ENCODE measurements at regions not wholly inside any gene's neighbourhood (a gene's known extent, or its start where the extent isn't known, plus 50 kb on each side); places are given as distances from the start of the nearest gene placed in this dataset.
A peak's percentile ranks its signal among the peaks of the same experiment; 100 is the strongest.

DNA sequence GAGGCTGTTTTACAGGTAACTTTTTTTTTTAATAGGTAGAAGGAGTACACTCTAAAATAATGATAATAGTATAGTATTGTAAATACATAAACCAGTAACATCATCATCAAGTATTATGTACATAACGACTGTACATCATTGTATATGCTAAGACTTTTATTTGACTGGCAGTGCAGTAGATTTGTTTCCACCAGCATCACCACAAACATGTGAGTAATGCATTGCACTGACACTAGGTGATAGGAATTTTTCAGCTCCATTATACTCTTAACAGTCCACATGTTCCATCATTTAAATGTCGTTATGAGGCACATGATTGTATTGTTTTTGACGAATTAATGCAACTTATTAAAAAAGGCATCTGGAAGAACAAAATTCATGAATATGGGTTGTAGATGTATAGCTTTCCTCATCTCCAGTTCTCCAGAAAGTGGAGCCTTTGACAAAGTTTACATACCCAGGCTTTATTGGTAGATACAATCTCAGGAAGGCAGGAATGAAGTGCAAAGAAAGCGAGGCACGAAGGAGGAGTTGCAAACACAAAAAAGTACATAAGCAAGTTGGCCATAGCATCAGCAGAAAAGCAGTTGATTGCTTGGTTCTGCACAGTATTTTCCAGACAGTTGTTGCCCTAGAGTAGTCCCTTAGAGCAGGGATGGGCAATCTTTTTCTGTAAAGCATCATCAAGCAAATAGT lies 336.9 kb upstream of the NR3C2 start:
- ATAC-seq (no peak), DNase-seq (ENCODE audit: low spot score) (no peak)

DNA sequence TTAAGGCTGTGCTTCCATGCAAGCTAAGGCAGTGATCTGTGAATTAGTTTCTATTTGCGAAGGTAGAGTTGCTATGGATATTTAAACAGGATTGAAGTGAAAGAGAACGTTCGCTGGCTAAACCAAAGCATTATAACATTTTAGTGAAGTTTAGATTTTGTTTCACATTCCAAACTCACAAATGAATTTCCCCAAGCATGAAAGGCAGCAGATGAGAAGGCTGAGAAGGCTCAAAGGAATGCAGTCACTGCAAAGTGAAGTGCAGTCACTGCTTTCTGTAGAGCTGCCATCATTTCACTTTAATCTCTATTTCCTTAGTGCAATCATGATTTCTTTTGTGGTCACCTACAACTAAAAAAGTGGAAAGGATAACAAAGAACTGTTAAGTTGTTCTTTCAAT lies 334.7 kb upstream of the NR3C2 start:
- DNase-seq (ENCODE audit: low spot score) (no peak), ATAC-seq (no peak)

DNA sequence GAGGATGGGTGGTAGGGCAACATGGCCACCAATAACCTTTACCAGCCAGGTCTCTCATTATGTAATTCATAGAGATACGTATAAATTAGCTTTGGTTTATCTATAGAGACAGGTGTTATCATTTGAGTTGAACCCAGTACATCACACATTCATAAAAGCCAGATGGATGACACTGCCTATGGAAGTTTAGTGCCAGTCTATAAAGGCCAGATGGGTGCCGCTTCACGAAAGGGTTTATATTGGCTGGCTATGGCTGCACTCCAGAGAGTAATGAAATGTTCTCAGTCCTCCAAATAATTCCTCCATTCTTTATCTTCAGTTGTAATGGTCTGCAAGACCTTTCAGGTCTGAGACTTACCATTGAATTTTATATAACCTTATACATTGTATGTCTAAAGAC lies 331.9 kb upstream of the NR3C2 start:
- ATAC-seq (no peak), DNase-seq (ENCODE audit: low spot score) (no peak)

DNA sequence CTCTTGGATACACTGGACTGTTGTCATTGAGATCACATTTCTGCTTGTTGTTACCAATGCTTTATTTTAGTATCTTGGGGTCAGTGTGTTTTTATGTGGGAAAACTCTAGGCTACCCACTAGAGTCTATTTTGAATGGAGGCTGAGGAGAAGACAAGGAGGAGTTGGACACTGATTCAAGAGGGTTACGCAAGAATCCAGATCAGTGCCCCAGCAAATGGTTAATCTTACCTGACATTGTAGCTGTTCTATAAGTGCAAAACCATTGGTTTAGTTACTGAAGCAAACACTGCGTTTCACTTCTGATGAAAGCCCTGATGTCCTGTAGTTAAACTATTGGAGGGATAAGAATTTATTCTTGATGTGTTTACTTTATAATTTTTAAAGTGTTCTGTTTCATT lies 331.1 kb upstream of the NR3C2 start:
- DNase-seq (ENCODE audit: low spot score): no peak

DNA sequence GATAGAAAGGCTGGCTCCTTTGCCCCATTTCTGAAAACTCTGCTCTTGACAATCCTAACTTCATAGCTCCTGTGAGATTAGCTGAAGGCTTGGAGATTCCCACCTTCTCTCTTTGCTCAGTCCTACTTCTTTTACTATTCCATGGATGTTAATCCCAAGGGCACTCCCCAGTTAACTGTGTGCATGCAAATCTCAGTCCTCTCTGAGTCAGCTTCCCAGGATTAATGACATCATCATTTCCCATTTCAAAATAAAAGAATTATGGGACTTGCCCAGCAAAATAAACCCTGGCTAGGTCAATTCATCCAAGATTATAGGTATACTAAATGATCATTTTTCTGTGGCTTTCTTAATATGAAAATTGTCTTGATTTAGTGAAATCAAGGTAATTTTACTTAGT lies 328.6 kb upstream of the NR3C2 start:
- ATAC-seq: no peak
- DNase-seq (ENCODE audit: low spot score): no peak

More for the DNA sequence above, 331.1 kb upstream of the NR3C2 start:
- no peak for ATAC-seq

DNA sequence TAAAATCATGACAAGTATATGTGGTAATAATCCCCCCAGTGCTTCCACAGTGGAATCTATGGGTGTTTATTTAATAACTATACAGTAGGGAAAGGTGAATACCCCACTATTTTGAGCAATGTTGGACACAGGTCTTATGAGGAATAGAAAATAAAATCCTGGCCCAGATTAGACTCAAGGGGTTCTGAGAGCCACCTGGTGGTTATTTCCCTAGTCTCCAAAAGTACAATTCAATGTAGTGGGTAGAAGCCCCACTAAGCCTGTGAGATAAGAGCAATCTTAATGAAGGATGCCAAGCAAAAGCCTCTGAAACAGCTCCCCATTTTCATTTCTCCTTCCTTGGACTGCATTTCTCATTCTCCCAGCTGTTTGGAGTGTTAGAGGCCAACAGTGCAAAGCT lies 328.2 kb upstream of the NR3C2 start:
- DNase-seq (ENCODE audit: low spot score): no peak
- ATAC-seq: peak; percentile 55

DNA sequence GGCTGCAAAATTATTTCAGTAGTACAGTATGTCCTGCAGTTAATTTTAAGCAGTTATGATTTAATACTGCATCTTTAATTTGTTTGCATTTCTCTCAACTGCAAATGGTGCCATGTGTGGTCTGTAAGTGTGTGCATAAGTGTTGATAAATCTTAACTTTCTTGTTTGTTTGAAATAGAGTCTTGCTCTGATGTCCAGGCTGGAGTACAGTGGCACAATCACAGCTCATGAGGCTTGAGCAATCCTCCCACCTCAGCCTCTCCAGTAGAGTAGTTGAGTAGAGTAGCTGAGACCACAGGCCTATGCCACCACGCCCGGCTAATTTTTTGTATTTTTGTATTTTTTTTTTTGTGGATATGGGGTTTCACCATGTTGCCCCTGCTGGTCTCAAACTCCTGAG lies 322.5 kb upstream of the NR3C2 start:
- ATAC-seq: no peak
- no peak for DNase-seq (ENCODE audit: low spot score)

DNA sequence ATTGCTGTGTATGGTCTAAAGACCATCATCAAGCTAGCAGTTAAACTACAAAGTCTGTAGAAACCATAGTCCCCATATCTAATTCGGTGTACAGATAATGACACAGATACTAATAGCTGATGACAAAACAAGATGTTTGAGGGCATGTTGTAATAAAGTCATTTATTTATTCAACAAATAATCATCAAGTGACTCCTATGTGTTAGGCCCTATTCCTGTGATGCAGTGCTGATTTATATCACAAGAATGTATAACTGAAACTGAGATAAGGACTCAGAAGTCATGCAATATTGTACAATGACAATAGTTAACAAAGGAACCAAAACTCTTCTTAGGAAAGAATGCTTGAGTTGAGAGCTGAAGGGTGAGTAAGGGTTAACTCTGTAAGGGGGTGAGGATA lies 315.0 kb upstream of the NR3C2 start:
- no peak for DNase-seq (ENCODE audit: low spot score)
- no peak for ATAC-seq

DNA sequence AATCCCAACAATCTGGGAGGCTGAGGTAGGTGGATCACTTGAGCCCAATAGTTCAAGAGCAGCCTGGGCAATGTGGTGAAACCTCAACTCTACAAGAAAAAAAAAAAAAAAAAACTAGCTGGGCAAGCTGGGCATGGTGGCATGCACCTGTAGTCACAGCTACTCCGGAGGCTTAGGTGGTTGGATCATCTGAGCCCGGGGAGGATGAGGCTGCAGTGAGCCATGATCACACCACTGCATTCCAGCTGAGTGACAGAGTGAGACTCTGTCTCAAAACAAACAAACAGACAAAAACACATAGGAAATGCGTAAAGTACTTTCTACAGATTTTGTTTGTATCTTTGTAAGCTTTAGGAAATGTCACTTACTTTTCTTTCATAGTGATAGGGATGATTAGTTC lies 307.2 kb upstream of the NR3C2 start:
- ATAC-seq (no peak), DNase-seq (ENCODE audit: low spot score) (no peak)

DNA sequence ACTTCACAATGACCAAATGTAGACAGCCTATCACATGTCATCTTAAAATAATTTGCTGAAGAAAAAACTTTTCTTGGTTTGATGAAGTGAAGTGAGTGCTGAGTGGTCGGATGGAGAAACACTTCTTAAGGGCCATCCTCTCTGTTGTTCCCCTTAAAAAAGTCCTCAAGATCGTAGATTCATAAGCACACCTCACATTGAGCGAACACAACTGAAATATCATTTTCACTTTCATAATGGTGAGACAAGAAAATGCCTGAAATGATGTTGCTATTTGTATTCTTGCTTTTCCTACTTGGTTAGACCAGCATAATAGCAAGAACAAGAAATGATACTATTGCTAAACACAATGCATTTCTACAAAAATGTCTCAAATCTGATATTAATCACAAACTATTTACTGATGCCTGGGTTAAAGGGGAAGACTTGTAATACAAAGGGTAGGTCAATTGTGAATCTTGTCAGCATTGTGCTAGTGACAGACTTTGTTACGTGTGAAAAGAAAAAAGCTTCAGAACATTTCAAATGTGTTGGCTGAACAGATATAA lies 305.6 kb upstream of the NR3C2 start:
- ATAC-seq (no peak), DNase-seq (ENCODE audit: low spot score) (no peak)

DNA sequence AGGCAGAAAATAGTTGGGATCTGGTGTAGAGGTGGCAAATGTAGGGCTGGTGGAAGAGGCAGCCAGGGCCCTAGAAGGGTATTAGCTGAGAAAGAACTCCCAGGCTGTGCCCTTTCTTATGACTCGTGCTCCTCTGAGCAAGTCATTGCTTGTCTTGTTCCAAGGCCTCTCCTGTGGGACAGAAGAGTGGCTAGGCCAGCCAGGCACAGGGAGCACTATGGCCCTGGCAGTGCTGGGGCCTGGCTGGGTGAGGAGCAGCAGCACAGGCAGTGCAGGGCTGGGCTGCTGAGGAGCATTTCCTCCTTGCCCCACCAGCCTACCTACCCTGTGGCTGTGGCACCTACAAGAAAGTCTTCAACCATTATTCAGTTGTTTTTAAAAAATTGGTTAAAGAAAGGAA lies 298.5 kb upstream of the NR3C2 start:
- ATAC-seq: no peak
- DNase-seq (ENCODE audit: low spot score): no peak

DNA sequence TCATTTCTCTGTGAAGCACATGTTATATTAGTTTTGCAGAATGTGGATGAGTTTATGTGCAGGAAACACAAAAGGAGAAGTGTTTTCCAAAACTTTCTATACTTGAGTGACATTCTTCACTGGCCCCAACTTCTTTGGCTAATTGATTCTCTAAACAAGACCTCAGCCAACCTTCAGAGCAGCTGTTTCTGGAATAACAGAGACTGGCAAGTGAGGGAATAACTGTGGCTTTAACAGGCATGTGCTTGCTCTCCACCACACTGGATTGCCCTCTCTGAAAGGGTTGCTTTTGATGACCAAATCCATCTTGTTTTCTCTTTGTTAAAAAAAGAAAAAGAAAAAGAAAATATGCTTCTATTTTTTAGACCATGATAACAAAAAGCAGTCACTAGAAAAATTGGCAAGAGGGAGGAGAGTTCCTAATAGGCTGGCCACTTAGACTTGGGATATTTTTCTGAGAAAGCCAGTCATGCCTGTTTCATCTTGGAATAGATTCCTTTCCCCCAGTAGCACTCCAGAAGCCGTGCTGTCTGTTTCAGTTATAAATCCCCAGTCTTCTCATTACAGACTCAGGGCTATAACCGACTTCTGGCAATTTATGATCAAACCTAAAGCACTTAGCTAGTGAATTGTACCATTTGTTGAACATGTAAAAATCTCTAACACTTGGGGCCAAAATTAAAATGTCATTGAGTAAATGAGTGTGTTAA lies 295.0 kb upstream of the NR3C2 start:
- DNase-seq (ENCODE audit: low spot score): no peak
- ATAC-seq: no peak

DNA sequence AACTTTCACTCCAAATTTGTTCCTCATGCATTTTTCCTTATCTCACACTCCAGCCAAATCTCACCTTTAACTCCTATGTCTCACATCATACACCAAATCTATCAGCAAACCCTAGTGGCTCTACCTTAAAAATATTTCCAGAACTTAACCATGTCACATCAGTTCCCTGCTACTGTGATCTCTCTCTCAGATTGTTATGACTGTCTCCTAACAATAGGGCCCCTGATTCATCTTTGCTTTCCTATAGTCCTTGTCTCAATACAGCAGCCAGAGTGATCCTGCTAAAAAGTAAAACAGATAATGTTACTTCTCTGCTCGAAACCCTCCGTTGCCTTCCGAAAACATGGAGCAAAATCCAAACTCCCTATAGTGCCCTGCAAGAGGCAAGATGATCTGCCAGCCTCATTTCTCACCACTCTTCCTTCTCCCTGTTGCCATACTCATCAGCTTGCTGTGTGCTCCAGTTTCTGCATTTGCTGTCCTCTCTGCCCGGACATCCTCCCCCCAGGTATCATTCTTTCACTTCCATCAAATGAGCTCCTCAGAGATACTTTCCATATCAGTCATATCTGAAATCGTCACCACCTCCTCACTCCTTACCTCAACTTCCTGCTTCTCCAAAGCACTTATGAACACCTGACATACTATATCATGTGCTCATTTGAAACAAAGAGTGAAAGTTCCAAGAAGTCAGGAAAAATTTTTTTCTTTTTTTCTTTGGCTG lies 293.4 kb upstream of the NR3C2 start:
- no peak for DNase-seq (ENCODE audit: low spot score)
- no peak for ATAC-seq

DNA sequence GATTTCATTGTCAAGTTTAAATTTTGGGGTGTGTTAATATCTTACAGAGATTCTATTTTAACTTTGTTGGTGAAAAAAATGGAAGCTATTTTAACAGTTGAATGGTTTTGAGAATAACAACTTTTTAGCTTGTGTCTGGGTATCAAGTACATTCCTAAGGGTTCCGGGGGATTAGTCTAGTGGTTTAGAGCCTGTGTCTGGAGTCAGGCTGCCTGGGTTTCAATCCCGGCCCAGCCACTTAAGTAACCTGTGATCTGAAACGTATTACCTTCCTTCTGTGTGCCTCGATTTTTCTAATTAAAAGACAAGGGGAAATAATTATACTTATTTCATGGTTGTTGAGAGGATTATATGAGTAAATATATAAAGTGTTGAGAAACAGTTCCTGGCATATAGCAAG lies 288.6 kb upstream of the NR3C2 start:
- ATAC-seq (no peak), DNase-seq (ENCODE audit: low spot score) (no peak)

DNA sequence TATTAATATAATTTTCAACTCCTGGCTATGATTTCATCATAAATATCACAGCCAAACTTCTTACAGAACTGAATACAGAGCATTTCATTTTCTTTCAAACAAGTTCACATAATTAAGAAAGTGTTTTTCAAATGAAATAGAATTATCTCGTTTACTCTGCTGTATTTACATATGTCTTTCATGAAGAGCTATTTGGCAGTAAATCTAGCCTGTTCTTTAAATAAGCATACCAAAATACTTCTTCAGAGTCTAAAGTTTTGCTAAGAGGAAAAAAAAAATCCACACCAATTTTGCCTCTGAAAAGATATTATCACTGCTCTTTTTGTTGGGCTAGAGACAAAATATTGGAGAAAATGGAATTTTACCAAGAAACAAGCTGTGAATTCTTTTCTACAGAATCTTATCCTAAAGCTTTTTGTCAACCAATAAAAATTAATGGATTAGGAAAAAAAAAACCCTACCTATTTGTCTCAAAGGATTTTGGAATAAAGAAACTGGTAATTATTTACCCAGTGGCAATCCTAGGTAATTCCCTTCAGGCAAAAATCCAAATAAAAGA lies 287.9 kb upstream of the NR3C2 start:
- ATAC-seq (no peak), DNase-seq (ENCODE audit: low spot score) (no peak)

DNA sequence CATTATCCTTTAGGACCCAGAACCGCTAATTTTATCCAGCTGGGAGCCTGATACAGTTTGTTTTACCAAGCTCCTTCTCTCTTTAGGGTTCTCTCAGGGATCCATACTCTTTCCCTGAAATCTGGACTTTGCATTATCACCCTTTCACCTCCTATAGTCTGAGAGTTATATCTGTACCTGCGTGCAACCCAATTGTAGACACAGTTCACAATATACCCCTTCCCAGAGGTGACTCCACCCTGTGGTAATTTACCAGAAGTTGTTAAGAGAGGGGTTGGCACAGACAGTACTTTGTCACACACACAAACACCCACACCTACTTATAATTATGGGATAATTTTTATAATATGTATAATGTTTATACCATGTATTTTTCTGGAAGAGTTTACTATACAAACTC lies 275.8 kb upstream of the NR3C2 start:
- no peak for ATAC-seq
- DNase-seq (ENCODE audit: low spot score): no peak

DNA sequence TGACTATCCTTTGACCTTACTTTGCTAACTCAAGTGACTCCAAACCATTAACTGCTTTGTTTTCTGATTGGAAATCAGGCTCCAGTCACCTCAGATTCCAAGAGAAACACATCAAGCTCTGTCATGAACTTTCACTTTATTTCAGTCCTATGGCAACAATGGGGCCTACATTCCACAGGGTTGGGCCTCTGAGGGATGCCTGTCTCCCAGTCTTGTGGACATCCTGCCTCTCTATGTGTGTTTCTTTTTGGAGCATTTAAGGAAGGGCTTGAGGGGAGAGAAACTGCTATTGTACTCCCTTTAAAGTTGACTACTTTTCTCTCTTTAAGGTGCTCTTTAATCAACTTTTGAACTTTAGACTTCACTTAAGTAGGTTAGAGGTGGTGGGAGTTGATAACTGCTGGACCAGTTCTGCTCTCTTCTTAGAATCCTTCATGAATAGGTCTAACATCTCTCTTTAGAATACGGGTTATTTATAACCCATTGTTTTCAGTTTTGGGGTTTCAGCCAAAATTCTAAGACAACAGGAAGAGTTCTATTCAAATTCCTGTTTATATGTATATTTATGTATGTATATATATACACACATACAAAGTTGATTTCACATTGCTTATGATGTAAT lies 274.3 kb upstream of the NR3C2 start:
- DNase-seq (ENCODE audit: low spot score) (no peak), ATAC-seq (no peak)

DNA sequence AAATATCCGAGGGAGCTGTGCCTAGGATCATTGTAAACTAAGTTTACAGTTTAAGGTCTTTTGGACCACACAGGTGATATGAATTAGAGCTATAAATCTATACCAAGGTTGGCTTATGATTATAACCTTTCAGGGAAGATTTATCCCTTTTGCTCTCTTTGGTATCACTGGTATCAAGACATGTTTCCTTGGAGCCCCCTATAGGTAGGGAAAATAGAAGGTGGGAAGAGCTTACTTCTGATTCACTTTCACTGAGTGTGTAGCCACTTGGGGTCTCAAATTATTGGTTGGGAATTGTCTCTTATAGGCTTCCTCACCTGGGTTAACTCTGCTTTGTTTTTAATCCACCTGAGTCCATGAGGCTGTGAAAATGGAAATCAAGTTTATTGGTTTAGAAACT lies 262.1 kb upstream of the NR3C2 start:
- DNase-seq (ENCODE audit: low spot score) (no peak), ATAC-seq (peak; percentile 74)

DNA sequence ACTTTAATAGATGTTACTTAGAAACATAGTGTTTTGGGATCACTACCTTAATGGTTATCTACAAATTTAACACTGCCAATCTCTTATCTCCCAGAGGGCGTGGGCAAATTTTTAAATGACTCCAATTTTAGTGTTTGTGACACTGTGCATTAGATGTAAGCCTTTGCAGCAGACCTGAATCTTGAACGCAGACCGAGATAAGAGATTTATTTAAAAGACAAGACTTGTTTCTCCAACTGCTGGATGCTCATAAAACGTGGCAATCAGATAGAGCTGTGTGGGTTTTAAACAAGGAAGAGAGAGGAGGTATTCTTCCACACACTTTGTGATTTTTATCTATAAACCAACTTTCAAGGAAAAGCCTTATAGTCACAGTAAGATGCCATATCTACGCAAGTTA lies 252.5 kb upstream of the NR3C2 start:
- ATAC-seq (no peak), DNase-seq (ENCODE audit: low spot score) (no peak)

DNA sequence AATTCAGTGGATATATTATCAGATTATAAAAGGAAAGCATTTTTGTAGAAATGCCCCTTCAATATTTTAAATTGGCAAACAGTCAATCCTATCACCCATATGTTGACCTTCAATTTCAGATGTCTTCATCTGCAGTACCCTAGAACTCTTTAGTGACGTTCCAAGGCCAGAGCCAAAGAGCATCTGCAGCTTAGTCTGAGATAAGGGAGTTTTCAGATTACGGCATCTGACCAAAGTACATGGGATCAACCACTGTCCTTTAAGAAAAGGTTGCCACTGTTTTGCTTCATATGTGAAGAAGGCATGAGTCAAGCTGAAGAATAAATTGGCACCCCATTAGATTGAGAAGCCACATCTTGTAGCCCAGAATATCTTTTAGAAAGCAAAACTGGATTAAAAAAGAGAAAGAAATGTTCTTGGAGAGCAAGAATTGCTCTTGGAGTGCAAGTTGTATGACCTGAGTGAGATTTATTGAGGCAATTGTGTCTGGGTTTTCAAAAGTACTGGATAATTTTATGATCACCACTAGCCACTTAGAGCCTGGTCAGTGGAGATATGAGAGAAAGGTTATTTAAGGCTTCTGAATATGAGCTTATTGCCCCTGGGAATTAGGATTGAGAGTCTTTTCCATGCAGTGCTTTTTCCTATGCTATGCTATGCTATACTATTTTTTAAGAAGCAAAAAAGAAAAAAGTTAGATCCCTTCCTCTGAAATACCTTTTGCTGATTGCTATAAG lies 251.9 kb upstream of the NR3C2 start:
- ATAC-seq: peak; percentile 77
- peak; percentile 51 for DNase-seq (ENCODE audit: low spot score)
